ENCODE measurements at regions not wholly inside any gene's neighbourhood (a gene's known extent, or its start where the extent isn't known, plus 50 kb on each side); places are given as distances from the start of the nearest gene placed in this dataset.

- no peaks in the 10 kb centered on the region for H3K4me1 ChIP-seq (ENCODE audit: insufficient read depth, low read length)
- no peak for DNase-seq
- H4K5ac ChIP-seq (ENCODE audit: insufficient read length, low read depth, low read length) = no peak overlapping the region
- no peak overlapping the region for H3K18ac ChIP-seq (ENCODE audit: insufficient read length, low read depth, low read length)
- no peaks in the 10 kb centered on the region for H3K27me3 ChIP-seq (ENCODE audit: insufficient read depth, low read length)
- H3K9ac ChIP-seq (ENCODE audit: extremely low read depth, insufficient read length, low read length) = no peak overlapping the region
- H3K9me3 ChIP-seq (ENCODE audit: control insufficient read depth, low read depth, low read length) = no peaks in the 10 kb centered on the region
- no peak overlapping the region for H3K23ac ChIP-seq (ENCODE audit: insufficient read length, low read depth, low read length)
- H3K79me1 ChIP-seq (ENCODE audit: insufficient read depth, low read depth, low read length, poor library complexity, severe bottlenecking) = no peaks in the 10 kb centered on the region
- H2BK120ac ChIP-seq (ENCODE audit: low read depth, low read length, poor library complexity, severe bottlenecking) = no peak overlapping the region
- no peaks in the 10 kb centered on the region; a peak in 1 of 7 replicates for H3K36me3 Mint-ChIP-seq (ENCODE audit: insufficient read depth in 1 of 3, low read depth in 3 of 3)
- H2BK12ac ChIP-seq (ENCODE audit: insufficient read length, low read depth, low read length) = no peak overlapping the region
- no peak overlapping the region for H3K27ac Mint-ChIP-seq
- no peak overlapping the region for H2BK15ac ChIP-seq (ENCODE audit: low read depth, low read length)
- no peak overlapping the region for H3K4me2 ChIP-seq (ENCODE audit: insufficient read depth, insufficient read length, low read length)
- no peak overlapping the region for H3K27ac ChIP-seq (ENCODE audit: insufficient read length, low read depth, low read length)
- no peaks in the 10 kb centered on the region for H3K23me2 ChIP-seq (ENCODE audit: insufficient read length, low read depth, low read length, poor library complexity, severe bottlenecking)
- no peaks in the 10 kb centered on the region for H3K79me2 ChIP-seq (ENCODE audit: insufficient read depth, low read length)
- H4K8ac ChIP-seq (replicated peaks; ENCODE audit: insufficient read length, low read depth, low read length) = no peak overlapping the region
- no peak overlapping the region for H3K56ac ChIP-seq (ENCODE audit: insufficient read length, low read depth, low read length)
- H4K20me1 ChIP-seq (ENCODE audit: control insufficient read depth, insufficient read depth, insufficient read length) = no peaks in the 10 kb centered on the region
- no peak overlapping the region for H3K4me3 Mint-ChIP-seq
- H3K4ac ChIP-seq (ENCODE audit: low read depth, low read length) = no peak overlapping the region
- H3T11ph ChIP-seq (ENCODE audit: low read length) = no peak overlapping the region
- no peaks in the 10 kb centered on the region; the same call in 1 of the 2 replicates for H3K27me3 Mint-ChIP-seq (ENCODE audit: low read depth)
- no peak overlapping the region for H4K91ac ChIP-seq (ENCODE audit: insufficient read length, low read depth, low read length)
- no peak overlapping the region for H2AFZ ChIP-seq (ENCODE audit: low read length)
- H2BK5ac ChIP-seq (ENCODE audit: insufficient read length, low read length) = no peak overlapping the region
- no peak overlapping the region for H3K14ac ChIP-seq (ENCODE audit: insufficient read depth, low read length)
- no CpG with 5 or more reads among the region's 1 CpG for WGBS (ENCODE audit: extremely low coverage, insufficient read length, low lambda C conversion rate)
- no peak overlapping the region for H2BK20ac ChIP-seq (ENCODE audit: low read depth, low read length, poor library complexity, severe bottlenecking)
- TF ChIP-seq CTCF (conservative IDR thresholded peaks at IDR 0.05) = no peak
- H3K4me1 Mint-ChIP-seq = no peaks in the 10 kb centered on the region
- H3K9me3 Mint-ChIP-seq = no peaks in the 10 kb centered on the region; a peak in 1 of 5 replicates
- H2AK5ac ChIP-seq (ENCODE audit: insufficient read length, low read length) = no peak overlapping the region
Measured at GRCh38 chr2:147538088-147538487, 306.7 kb upstream of the ACVR2A start.
